NCI-H1436 treated with DMSO at 0.1 percent for 48 hours (cell line): ENCODE measurements at regions not wholly inside any gene's neighbourhood (a gene's known extent, or its start where the extent isn't known, plus 50 kb on each side); places are given as distances from the start of the nearest gene placed in this dataset.
"Not testable (repeated sequence)": the region's sequence is repeated elsewhere in the genome, so short reads cannot be mapped to it uniquely, and the experiment has no call there.

Experiments used
- DNase-seq: peaks from one replicate; lab custom pipeline; 2025; lab: John Stamatoyannopoulos, UW

- no peak for DNase-seq
Measured at GRCh38 chr2:239832490-239833268, 192.5 kb downstream of the NDUFA10 start.

GRCh38 chr2:239831861-239832489 lies 193.2 kb downstream of the NDUFA10 start:
- DNase-seq, result no peak

GRCh38 chr2:239831001-239831731 lies 194.0 kb downstream of the NDUFA10 start:
- no peak for DNase-seq

GRCh38 chr2:239830121-239831000 lies 194.8 kb downstream of the NDUFA10 start:
- no peak for DNase-seq

- no peak for DNase-seq
Measured at GRCh38 chr2:239829326-239829725, 195.8 kb downstream of the NDUFA10 start.

- not testable (repeated sequence) for DNase-seq
Measured at GRCh38 chr2:239828973-239829275, 196.2 kb downstream of the NDUFA10 start.

GRCh38 chr2:239828192-239828972 lies 196.8 kb downstream of the NDUFA10 start:
- DNase-seq, result no peak

- DNase-seq, result no peak
Measured at GRCh38 chr2:239827523-239827890, 197.6 kb downstream of the NDUFA10 start.

- DNase-seq, result no peak
Measured at GRCh38 chr2:239826786-239827522, 198.2 kb downstream of the NDUFA10 start.

GRCh38 chr2:239826376-239826775 lies 198.8 kb downstream of the NDUFA10 start:
- no peak for DNase-seq

GRCh38 chr2:239825705-239825979 lies 199.5 kb downstream of the NDUFA10 start:
- DNase-seq, result no peak

- no peak for DNase-seq
Measured at GRCh38 chr2:239824866-239825704, 200.1 kb downstream of the NDUFA10 start.

- DNase-seq, result no peak
Measured at GRCh38 chr2:239824046-239824694, 201.0 kb downstream of the NDUFA10 start.

GRCh38 chr2:239822146-239822831 lies 202.9 kb downstream of the NDUFA10 start:
- no peak for DNase-seq

GRCh38 chr2:239821694-239822075 lies 203.5 kb downstream of the NDUFA10 start:
- no peak for DNase-seq

GRCh38 chr2:239820836-239821693 lies 204.1 kb downstream of the NDUFA10 start:
- DNase-seq, result no peak

- no peak for DNase-seq
Measured at GRCh38 chr2:239819974-239820555, 205.1 kb downstream of the NDUFA10 start.
